Central memory CD8-positive, alpha-beta T cell (primary cell): ENCODE measurements at regions not wholly inside any gene's neighbourhood (a gene's known extent, or its start where the extent isn't known, plus 50 kb on each side); places are given as distances from the start of the nearest gene placed in this dataset.

Experiments
- ATAC-seq: fragments of 150-1000 bp; cut with Tn5 transposase; replicated peaks from 2 replicates; pipeline ENCODE4 v1.10.0; 2022; ENCODE audit warnings: mild to moderate bottlenecking, moderate FRiP score, moderate number of reproducible peaks; ENCODE audit not compliant: poor library complexity, severe bottlenecking; ENCODE audit errors: extremely low read depth
- DNase-seq, 2 donors: peaks; one replicate each; pipeline ENCODE4 v3.0.0; 2021; ENCODE audit warnings: low spot score in 2 of 2
- H3K27ac Mint-ChIP-seq: one replicate; pipeline ENCODE4 v1.8.0; 2022; ENCODE audit warnings: low read depth, mild to moderate bottlenecking, moderate library complexity, mixed read lengths
- H3K27me3 Mint-ChIP-seq: one replicate; pipeline ENCODE4 v1.8.0; 2022; ENCODE audit warnings: mixed read lengths
- H3K36me3 Mint-ChIP-seq: one replicate; pipeline ENCODE4 v1.8.0; 2022; ENCODE audit warnings: mild to moderate bottlenecking, moderate library complexity, mixed read lengths; ENCODE audit not compliant: insufficient read depth
- H3K4me1 Mint-ChIP-seq: one replicate; pipeline ENCODE4 v1.8.0; 2022; ENCODE audit warnings: mixed read lengths
- H3K4me3 Mint-ChIP-seq: one replicate; pipeline ENCODE4 v1.8.0; 2022; ENCODE audit warnings: mild to moderate bottlenecking, moderate library complexity, mixed read lengths
- H3K9me3 Mint-ChIP-seq: one replicate; pipeline ENCODE4 v1.8.0; 2022; ENCODE audit warnings: mixed read lengths

- Mint-ChIP-seq H3K27ac (no peak overlapping the region), H3K9me3 (no peaks in the 10 kb centered on the region), H3K27me3 (no peaks in the 10 kb centered on the region), H3K4me3 (no peak overlapping the region), H3K4me1 (no peaks in the 10 kb centered on the region), H3K36me3 (no peaks in the 10 kb centered on the region)
- no peak for ATAC-seq
- no peak for DNase-seq
Measured at GRCh38 chr15:53260647-53261046, 470.5 kb upstream of the ONECUT1 start.

GRCh38 chr15:53256457-53256856 lies 466.3 kb upstream of the ONECUT1 start:
- H3K27ac Mint-ChIP-seq: no peak overlapping the region
- no peaks in the 10 kb centered on the region for H3K4me1 Mint-ChIP-seq
- DNase-seq (no peak), ATAC-seq (no peak)
- no peaks in the 10 kb centered on the region for H3K36me3 Mint-ChIP-seq
- no peaks in the 10 kb centered on the region for H3K27me3 Mint-ChIP-seq
- no peak overlapping the region for H3K4me3 Mint-ChIP-seq
- no peaks in the 10 kb centered on the region for H3K9me3 Mint-ChIP-seq

GRCh38 chr15:53256043-53256442 lies 465.9 kb upstream of the ONECUT1 start:
- DNase-seq: no peak
- Mint-ChIP-seq H3K4me3 (no peak overlapping the region), H3K27ac (no peak overlapping the region)

GRCh38 chr15:53251996-53252395 lies 461.9 kb upstream of the ONECUT1 start:
- no peaks in the 10 kb centered on the region for H3K27me3 Mint-ChIP-seq
- peaks cover 5% of the 10 kb centered on the region for H3K9me3 Mint-ChIP-seq
- DNase-seq (no peak), ATAC-seq (no peak)
- no peak overlapping the region for H3K27ac Mint-ChIP-seq
- no peaks in the 10 kb centered on the region for H3K36me3 Mint-ChIP-seq
- H3K4me1 Mint-ChIP-seq: no peaks in the 10 kb centered on the region
- H3K4me3 Mint-ChIP-seq: no peak overlapping the region

More at GRCh38 chr15:53256043-53256442, 465.9 kb upstream of the ONECUT1 start:
- Mint-ChIP-seq H3K27me3 (no peaks in the 10 kb centered on the region), H3K9me3 (no peaks in the 10 kb centered on the region), H3K4me1 (no peaks in the 10 kb centered on the region), H3K36me3 (no peaks in the 10 kb centered on the region)
- no peak for ATAC-seq

- Mint-ChIP-seq H3K27ac (no peak overlapping the region), H3K36me3 (no peaks in the 10 kb centered on the region), H3K9me3 (peaks cover 5% of the 10 kb centered on the region), H3K4me1 (no peaks in the 10 kb centered on the region), H3K4me3 (no peak overlapping the region), H3K27me3 (no peaks in the 10 kb centered on the region)
- no peak for ATAC-seq
- DNase-seq: no peak
Measured at GRCh38 chr15:53251523-53251922, 461.4 kb upstream of the ONECUT1 start.

GRCh38 chr15:53247041-53247708 lies 457.0 kb upstream of the ONECUT1 start:
- peaks cover 5% of the 10 kb centered on the region for H3K9me3 Mint-ChIP-seq
- no peak overlapping the region for H3K27ac Mint-ChIP-seq
- H3K4me3 Mint-ChIP-seq: no peak overlapping the region
- no peaks in the 10 kb centered on the region for H3K27me3 Mint-ChIP-seq
- H3K36me3 Mint-ChIP-seq: no peaks in the 10 kb centered on the region
- DNase-seq (no peak), ATAC-seq (no peak)
- no peaks in the 10 kb centered on the region for H3K4me1 Mint-ChIP-seq

GRCh38 chr15:53246404-53246803 lies 456.3 kb upstream of the ONECUT1 start:
- ATAC-seq (no peak), DNase-seq (no peak)
- Mint-ChIP-seq H3K27ac (no peak overlapping the region), H3K27me3 (no peaks in the 10 kb centered on the region), H3K9me3 (peaks cover 5% of the 10 kb centered on the region), H3K36me3 (no peaks in the 10 kb centered on the region), H3K4me1 (no peaks in the 10 kb centered on the region), H3K4me3 (no peak overlapping the region)

- H3K9me3 Mint-ChIP-seq: no peaks in the 10 kb centered on the region
- H3K27me3 Mint-ChIP-seq: no peaks in the 10 kb centered on the region
- DNase-seq (no peak), ATAC-seq (no peak)
- no peaks in the 10 kb centered on the region for H3K36me3 Mint-ChIP-seq
- no peaks in the 10 kb centered on the region for H3K4me1 Mint-ChIP-seq
- H3K27ac Mint-ChIP-seq: no peak overlapping the region
- H3K4me3 Mint-ChIP-seq: no peak overlapping the region
Measured at GRCh38 chr15:53233801-53234200, 443.7 kb upstream of the ONECUT1 start.

- Mint-ChIP-seq H3K27ac (no peak overlapping the region), H3K4me1 (no peaks in the 10 kb centered on the region), H3K27me3 (no peaks in the 10 kb centered on the region), H3K4me3 (no peak overlapping the region), H3K9me3 (no peaks in the 10 kb centered on the region), H3K36me3 (no peaks in the 10 kb centered on the region)
- ATAC-seq (no peak), DNase-seq (no peak)
Measured at GRCh38 chr15:53230473-53230872, 440.3 kb upstream of the ONECUT1 start.

GRCh38 chr15:53226559-53226958 lies 436.4 kb upstream of the ONECUT1 start:
- Mint-ChIP-seq H3K9me3 (peaks cover 14% of the 10 kb centered on the region), H3K4me1 (no peaks in the 10 kb centered on the region), H3K27me3 (no peaks in the 10 kb centered on the region), H3K4me3 (no peak overlapping the region), H3K27ac (no peak overlapping the region), H3K36me3 (peaks cover 1% of the 10 kb centered on the region)
- DNase-seq (no peak), ATAC-seq (no peak)

GRCh38 chr15:53225781-53226180 lies 435.6 kb upstream of the ONECUT1 start:
- H3K36me3 Mint-ChIP-seq: peaks cover 1% of the 10 kb centered on the region
- DNase-seq (no peak), ATAC-seq (no peak)
- no peak overlapping the region for H3K27ac Mint-ChIP-seq
- H3K27me3 Mint-ChIP-seq: no peaks in the 10 kb centered on the region
- H3K4me3 Mint-ChIP-seq: no peak overlapping the region
- peaks cover 14% of the 10 kb centered on the region for H3K9me3 Mint-ChIP-seq
- H3K4me1 Mint-ChIP-seq: no peaks in the 10 kb centered on the region

- no peaks in the 10 kb centered on the region for H3K4me1 Mint-ChIP-seq
- no peak overlapping the region for H3K27ac Mint-ChIP-seq
- peaks cover 14% of the 10 kb centered on the region for H3K9me3 Mint-ChIP-seq
- H3K4me3 Mint-ChIP-seq: no peak overlapping the region
- no peaks in the 10 kb centered on the region for H3K27me3 Mint-ChIP-seq
- no peak for ATAC-seq
- no peak for DNase-seq
- H3K36me3 Mint-ChIP-seq: peaks cover 1% of the 10 kb centered on the region
Measured at GRCh38 chr15:53224371-53224770, 434.2 kb upstream of the ONECUT1 start.

- Mint-ChIP-seq H3K4me3 (no peak overlapping the region), H3K27ac (no peak overlapping the region), H3K27me3 (no peaks in the 10 kb centered on the region), H3K4me1 (no peaks in the 10 kb centered on the region), H3K36me3 (peaks cover 1% of the 10 kb centered on the region), H3K9me3 (peaks cover 14% of the 10 kb centered on the region)
- ATAC-seq (no peak), DNase-seq (no peak)
Measured at GRCh38 chr15:53223815-53224214, 433.7 kb upstream of the ONECUT1 start.
